WI38 (cell line): ENCODE measurements at regions not wholly inside any gene's neighbourhood (a gene's known extent, or its start where the extent isn't known, plus 50 kb on each side); places are given as distances from the start of the nearest gene placed in this dataset.

ENCODE experiments used
- H3K4me3 ChIP-seq: 2 replicates; pipeline ENCODE4 v1.5.1; 2011; ENCODE audit warnings: low read depth, mild to moderate bottlenecking, control low read depth, low read length
- CTCF ChIP-seq: IDR thresholded peaks from 2 replicates; pipeline ENCODE4 v1.5.1; 2012; ENCODE audit warnings: low read depth, mild to moderate bottlenecking, control low read depth, low read length

- TF ChIP-seq CTCF = no peak
- no peak overlapping the region for H3K4me3 ChIP-seq
These were observed 88.8 kb upstream of the ACVR2A start for GRCh38 chr2:147756069-147756468.

- no peak for TF ChIP-seq CTCF
- H3K4me3 ChIP-seq = no peak overlapping the region
These were observed 104.5 kb upstream of the ACVR2A start for GRCh38 chr2:147740211-147740927.

GRCh38 chr2:147739508-147739907 is 105.3 kb upstream of the ACVR2A start:
- TF ChIP-seq CTCF = no peak
- no peak overlapping the region for H3K4me3 ChIP-seq

- no peak for TF ChIP-seq CTCF
- H3K4me3 ChIP-seq = no peak overlapping the region
These were observed 126.0 kb upstream of the ACVR2A start for GRCh38 chr2:147718831-147719230.

- TF ChIP-seq CTCF = no peak
- no peak overlapping the region for H3K4me3 ChIP-seq
These were observed 127.9 kb upstream of the ACVR2A start for GRCh38 chr2:147716906-147717305.

GRCh38 chr2:147715807-147716206 is 129.0 kb upstream of the ACVR2A start:
- H3K4me3 ChIP-seq = no peak overlapping the region
- no peak for TF ChIP-seq CTCF

GRCh38 chr2:147714582-147714981 is 130.2 kb upstream of the ACVR2A start:
- no peak overlapping the region for H3K4me3 ChIP-seq
- TF ChIP-seq CTCF = no peak
